ENCODE measurements at regions not wholly inside any gene's neighbourhood (a gene's known extent, or its start where the extent isn't known, plus 50 kb on each side); places are given as distances from the start of the nearest gene placed in this dataset.

GRCh38 chr5:25716680-25717079 is 1071.9 kb upstream of the CDH10 start:
- TF ChIP-seq ARNTL (CRISPR knock-in tag; IDR thresholded peaks at IDR 0.05; ENCODE audit: borderline replicate concordance, low read depth) (no peak), ZFP30 (CRISPR knock-in tag; IDR thresholded peaks at IDR 0.05) (no peak), ISL1 (CRISPR knock-in tag; IDR thresholded peaks at IDR 0.05) (no peak), TCF4 (CRISPR knock-in tag; IDR thresholded peaks at IDR 0.05; ENCODE audit: borderline replicate concordance) (no peak), RARB (CRISPR knock-in tag; IDR thresholded peaks at IDR 0.05) (no peak)

Data from SK-N-SH treated with all-trans-retinoic acid at 6 μM for 48 hours (cell line).